ENCODE measurements at regions not wholly inside any gene's neighbourhood (a gene's known extent, or its start where the extent isn't known, plus 50 kb on each side); places are given as distances from the start of the nearest gene placed in this dataset.

GRCh38 chr12:127883013-127883412, 384.0 kb upstream of the TMEM132C start:
- Histone ChIP-seq H3K9me3 (replicated peaks; ENCODE audit: control insufficient read depth, insufficient read depth, low read length) (peaks cover 5% of the 10 kb centered on the region), H3K4me1 (ENCODE audit: control insufficient read depth, extremely low read depth, insufficient read depth, low read length) (no peaks in the 10 kb centered on the region), H3K27ac (ENCODE audit: insufficient read depth, low read depth, low read length) (no peak overlapping the region), H3K9ac (replicated peaks; ENCODE audit: extremely low read depth, insufficient read depth, low read length) (no peak overlapping the region), H3K79me2 (ENCODE audit: control insufficient read depth, insufficient read depth, low read length) (no peaks in the 10 kb centered on the region), H3K36me3 (ENCODE audit: control insufficient read depth in 2 of 2, extremely low read depth in 1 of 2, insufficient read depth in 2 of 2, low read length in 2 of 2) (no peaks in the 10 kb centered on the region), H3K27me3 (ENCODE audit: control insufficient read depth in 2 of 2, insufficient read depth in 2 of 2, low read length in 2 of 2) (no peaks in the 10 kb centered on the region), H4K20me1 (replicated peaks; ENCODE audit: control insufficient read depth, extremely low read depth, insufficient read depth, low read length) (no peaks in the 10 kb centered on the region), H2AFZ (ENCODE audit: low read depth, low read length) (no peak overlapping the region), H3K4me2 (ENCODE audit: insufficient read depth, low read length) (no peak overlapping the region), H3K4me3 (replicated peaks in 1 of 3; ENCODE audit: insufficient read depth in 1 of 3, low read depth in 1 of 3, low read length in 3 of 3) (no peak overlapping the region), H3K9me1 (replicated peaks; ENCODE audit: control insufficient read depth, extremely low read depth, insufficient read depth, low read length) (no peaks in the 10 kb centered on the region)
- TF ChIP-seq, protein P1, sequence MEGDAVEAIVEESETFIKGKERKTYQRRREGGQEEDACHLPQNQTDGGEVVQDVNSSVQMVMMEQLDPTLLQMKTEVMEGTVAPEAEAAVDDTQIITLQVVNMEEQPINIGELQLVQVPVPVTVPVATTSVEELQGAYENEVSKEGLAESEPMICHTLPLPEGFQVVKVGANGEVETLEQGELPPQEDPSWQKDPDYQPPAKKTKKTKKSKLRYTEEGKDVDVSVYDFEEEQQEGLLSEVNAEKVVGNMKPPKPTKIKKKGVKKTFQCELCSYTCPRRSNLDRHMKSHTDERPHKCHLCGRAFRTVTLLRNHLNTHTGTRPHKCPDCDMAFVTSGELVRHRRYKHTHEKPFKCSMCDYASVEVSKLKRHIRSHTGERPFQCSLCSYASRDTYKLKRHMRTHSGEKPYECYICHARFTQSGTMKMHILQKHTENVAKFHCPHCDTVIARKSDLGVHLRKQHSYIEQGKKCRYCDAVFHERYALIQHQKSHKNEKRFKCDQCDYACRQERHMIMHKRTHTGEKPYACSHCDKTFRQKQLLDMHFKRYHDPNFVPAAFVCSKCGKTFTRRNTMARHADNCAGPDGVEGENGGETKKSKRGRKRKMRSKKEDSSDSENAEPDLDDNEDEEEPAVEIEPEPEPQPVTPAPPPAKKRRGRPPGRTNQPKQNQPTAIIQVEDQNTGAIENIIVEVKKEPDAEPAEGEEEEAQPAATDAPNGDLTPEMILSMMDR (IDR thresholded peaks at IDR 0.05; ENCODE audit: extremely low read depth in 1 of 2, insufficient read depth in 1 of 2, low read depth in 1 of 2, low read length in 2 of 2), result no peak
- TF ChIP-seq POLR2AphosphoS5 (IDR thresholded peaks at IDR 0.05; ENCODE audit: insufficient read depth, low read depth, low read length) (no peak), EZH2 (IDR thresholded peaks at IDR 0.05; ENCODE audit: borderline replicate concordance, low read depth, low read length, severe bottlenecking) (no peak), GATA2 (IDR thresholded peaks at IDR 0.05; ENCODE audit: insufficient read depth, insufficient read length, low read depth, low read length) (no peak), FOS (IDR thresholded peaks at IDR 0.05; ENCODE audit: borderline replicate concordance, insufficient read depth, low read length) (no peak), MAX (IDR thresholded peaks at IDR 0.05; ENCODE audit: insufficient read depth, insufficient read length) (no peak)
- POLR2A ChIA-PET, result no interaction called here
- intact Hi-C loops (cut with micrococcal nuclease) (no loop called here), dilution Hi-C loops (cut with MboI; ENCODE audit: extremely low pct_ligation_motif_present, low sequenced_read_pairs) (no loop called here)
- FAIRE-seq (no peak), DNase-seq (ENCODE audit: low read depth, low spot score) (no peak)
- CTCF ChIA-PET, result no interaction called here
- BruUV-seq (replicated peaks), result no TSS peak

Measured in endothelial cell of umbilical vein (primary cell).